Right ventricle myocardium inferior (tissue), 1 donor: ENCODE measurements at regions not wholly inside any gene's neighbourhood (a gene's known extent, or its start where the extent isn't known, plus 50 kb on each side); places are given as distances from the start of the nearest gene placed in this dataset.

Experiments used
- ATAC-seq: fragments of 200-7000 bp; cut with Tn5 transposase; one replicate; pipeline ENCODE4 v1.9.1; 2020; ENCODE audit warnings: mild to moderate bottlenecking, moderate library complexity
- DNase-seq: peaks from one replicate; pipeline ENCODE4 v3.0.0; 2021; ENCODE audit errors: missing footprints
- intact Hi-C: fragments of 100-400 bp; cut with DNase I; formaldehyde crosslinking; loops from one replicate; pipeline ENCODE4 v1.11.0; 2022
- donor health status: DM: no; HTN: yes; CAD: no; lungs with severe emphysema.

- intact Hi-C loops: no loop called here
- peak; percentile 33 for DNase-seq
- ATAC-seq: no peak
These were observed 101.9 kb downstream of the NCOR2 start for GRCh38 chr12:124465473-124465872.

- DNase-seq: no peak
- intact Hi-C loops: no loop called here
- no peak for ATAC-seq
These were observed 102.6 kb downstream of the NCOR2 start for GRCh38 chr12:124464830-124465229.

GRCh38 chr12:124464062-124464461 lies 103.3 kb downstream of the NCOR2 start:
- DNase-seq: peak; percentile 68
- ATAC-seq: no peak
- intact Hi-C loops: no loop called here

- ATAC-seq (no peak), DNase-seq (peak; percentile 64)
- intact Hi-C loops: no loop called here
These were observed 104.0 kb downstream of the NCOR2 start for GRCh38 chr12:124463341-124463921.

- intact Hi-C loops: no loop called here
- ATAC-seq (no peak), DNase-seq (no peak)
These were observed 104.7 kb downstream of the NCOR2 start for GRCh38 chr12:124462750-124463149.

- intact Hi-C loops: no loop called here
- DNase-seq (peak; percentile 14), ATAC-seq (no peak)
These were observed 105.4 kb downstream of the NCOR2 start for GRCh38 chr12:124461851-124462623.

GRCh38 chr12:124461241-124461673 lies 106.2 kb downstream of the NCOR2 start:
- no peak for ATAC-seq
- DNase-seq: peak; percentile 34
- intact Hi-C loops: no loop called here

- DNase-seq: peak; percentile 66
- no peak for ATAC-seq
- intact Hi-C loops: no loop called here
These were observed 106.6 kb downstream of the NCOR2 start for GRCh38 chr12:124460771-124461170.

GRCh38 chr12:124459852-124460645 lies 107.4 kb downstream of the NCOR2 start:
- intact Hi-C loops: loop anchor here (5.0 kb wide), 2 partner anchors 47 to 107 kb away; partner anchors contain the start of gene NCOR2
- ATAC-seq: no peak
- peak; percentile 51 for DNase-seq

- ATAC-seq: no peak
- intact Hi-C loops: loop anchor here (5.0 kb wide), 2 partner anchors 48 to 108 kb away; partner anchors contain the start of gene NCOR2
- DNase-seq: peak; percentile 35
These were observed 108.2 kb downstream of the NCOR2 start for GRCh38 chr12:124458992-124459851.

- intact Hi-C loops: loop anchor here (5.0 kb wide), 2 partner anchors 49 to 109 kb away; partner anchors contain the start of gene NCOR2
- DNase-seq (peak; percentile 58), ATAC-seq (no peak)
These were observed 109.0 kb downstream of the NCOR2 start for GRCh38 chr12:124458220-124458991.

- ATAC-seq: peak; percentile 86
- intact Hi-C loops: loop anchor here (5.0 kb wide), 2 partner anchors 50 to 110 kb away; partner anchors contain the start of gene NCOR2
- peak; percentile 90 for DNase-seq
These were observed 109.9 kb downstream of the NCOR2 start for GRCh38 chr12:124457287-124458219.

GRCh38 chr12:124456652-124457152 lies 110.7 kb downstream of the NCOR2 start:
- intact Hi-C loops: loop anchor here (5.0 kb wide), 2 partner anchors 51 to 111 kb away; partner anchors contain the start of gene NCOR2
- DNase-seq (peak; percentile 75), ATAC-seq (no peak)

GRCh38 chr12:124456133-124456651 lies 111.2 kb downstream of the NCOR2 start:
- intact Hi-C loops: loop anchor here (5.0 kb wide), 2 partner anchors 51 to 111 kb away; partner anchors contain the start of gene NCOR2
- peak; percentile 11 for DNase-seq
- no peak for ATAC-seq

GRCh38 chr12:124455336-124455735 lies 112.1 kb downstream of the NCOR2 start:
- ATAC-seq (no peak), DNase-seq (peak; percentile 9)
- intact Hi-C loops: loop anchor here (5.0 kb wide), 2 partner anchors 52 to 112 kb away; partner anchors contain the start of gene NCOR2

- intact Hi-C loops: loop anchor here (5.0 kb wide), 2 partner anchors 53 to 113 kb away; partner anchors contain the start of gene NCOR2
- no peak for ATAC-seq
- DNase-seq: no peak
These were observed 112.7 kb downstream of the NCOR2 start for GRCh38 chr12:124454735-124455134.
